Raji (cell line): ENCODE measurements at regions not wholly inside any gene's neighbourhood (a gene's known extent, or its start where the extent isn't known, plus 50 kb on each side); places are given as distances from the start of the nearest gene placed in this dataset.

Source experiments
- POLR2A ChIP-seq: IDR thresholded peaks from 2 replicates; pipeline ENCODE4 v1.6.1; 2011; ENCODE audit warnings: low read depth, low read length, control low read depth; ENCODE audit not compliant: insufficient read depth

DNA sequence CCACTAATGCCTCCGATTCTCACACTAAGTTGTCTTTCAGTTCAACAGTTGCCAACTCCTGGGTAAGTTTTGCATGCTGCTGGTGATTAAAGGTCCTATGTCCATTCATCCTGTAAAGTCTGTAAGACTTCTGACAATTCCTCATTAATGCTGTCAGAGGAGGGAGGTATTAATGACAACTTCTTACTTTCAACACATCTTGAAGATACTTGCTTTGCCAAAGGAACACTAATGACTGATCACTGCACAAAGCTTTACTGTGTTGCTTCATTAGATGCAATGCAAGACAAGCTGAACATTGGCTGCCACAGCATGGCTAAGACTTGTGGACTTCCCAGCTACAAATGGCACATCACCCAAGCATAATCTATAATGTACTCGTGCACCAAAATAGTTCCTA is 114.6 kb upstream of the PRDX6 start:
- TF ChIP-seq POLR2A: no peak

DNA sequence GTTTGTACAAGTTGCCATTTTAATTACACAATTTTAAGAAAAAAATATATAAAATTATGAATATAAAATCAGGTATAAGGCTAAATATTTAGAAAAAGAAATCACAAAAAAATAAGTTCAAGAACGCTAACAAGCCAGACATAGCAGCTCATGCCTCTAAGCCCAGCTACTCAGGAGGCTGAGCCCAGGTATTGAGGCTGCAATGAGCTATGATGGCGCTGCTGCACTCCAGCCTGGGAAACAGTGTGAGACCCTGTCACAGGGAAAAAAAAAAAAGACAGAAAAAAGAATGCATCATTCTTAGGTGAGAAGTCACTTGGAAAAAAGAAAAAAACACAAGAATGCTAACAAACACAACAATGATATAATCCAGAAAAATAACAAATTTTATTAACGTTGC is 112.3 kb upstream of the PRDX6 start:
- TF ChIP-seq POLR2A: no peak

DNA sequence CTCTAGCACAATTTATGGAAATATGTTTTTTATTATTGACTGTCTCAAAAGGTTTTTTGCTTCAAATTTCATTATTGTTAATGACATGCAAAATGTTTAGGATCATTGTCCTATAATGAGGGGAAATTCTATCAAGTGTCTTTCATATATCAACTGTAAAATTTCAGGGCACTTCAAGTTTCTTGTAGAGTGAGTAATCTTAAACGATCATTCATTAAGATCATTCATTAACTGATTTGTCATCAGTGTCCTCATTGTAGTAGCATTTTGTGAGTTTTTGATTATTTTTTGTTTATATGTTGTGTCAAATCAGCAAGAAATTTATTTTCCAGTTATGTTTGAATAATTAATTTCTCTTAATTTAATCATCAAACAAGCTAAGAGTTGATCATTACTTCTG is 111.8 kb upstream of the PRDX6 start:
- no peak for TF ChIP-seq POLR2A

DNA sequence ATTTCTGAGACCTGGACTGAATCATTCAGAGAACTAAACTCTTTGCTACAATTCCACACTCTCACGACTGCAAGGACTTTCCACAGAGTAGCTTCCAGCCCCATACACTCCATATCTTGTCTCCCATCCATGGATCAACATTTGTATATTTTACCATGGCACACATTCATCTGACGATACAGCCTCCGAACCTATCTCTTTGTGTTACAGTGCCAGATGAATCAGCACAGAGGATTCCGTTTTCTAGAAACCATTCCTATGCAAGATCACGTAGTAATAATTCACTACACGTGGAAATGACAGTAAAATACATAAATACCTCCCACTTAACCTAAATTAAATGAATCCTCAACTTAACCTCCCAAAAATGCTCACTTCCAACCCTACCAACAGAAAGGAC is 110.0 kb upstream of the PRDX6 start:
- no peak for TF ChIP-seq POLR2A

DNA sequence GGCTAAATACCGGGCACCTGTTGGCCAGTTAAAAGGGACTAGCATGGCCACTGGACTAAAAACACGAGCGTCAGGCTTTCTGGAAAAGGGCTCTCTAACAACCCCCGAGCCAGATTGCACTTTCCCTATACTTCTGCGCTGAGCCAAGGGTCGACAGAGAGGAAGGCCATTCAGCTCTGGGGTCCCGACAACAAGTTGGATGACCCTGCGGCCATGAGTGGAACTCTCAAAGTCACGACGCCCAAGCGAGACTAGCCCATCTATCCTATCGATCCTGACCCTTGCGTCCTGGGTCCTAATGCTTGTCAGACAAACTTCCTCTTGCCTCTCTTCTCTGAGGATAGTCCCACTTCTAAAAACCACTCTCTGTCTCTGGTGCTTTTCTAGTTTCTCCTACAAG is 99.9 kb upstream of the PRDX6 start:
- no peak for TF ChIP-seq POLR2A

DNA sequence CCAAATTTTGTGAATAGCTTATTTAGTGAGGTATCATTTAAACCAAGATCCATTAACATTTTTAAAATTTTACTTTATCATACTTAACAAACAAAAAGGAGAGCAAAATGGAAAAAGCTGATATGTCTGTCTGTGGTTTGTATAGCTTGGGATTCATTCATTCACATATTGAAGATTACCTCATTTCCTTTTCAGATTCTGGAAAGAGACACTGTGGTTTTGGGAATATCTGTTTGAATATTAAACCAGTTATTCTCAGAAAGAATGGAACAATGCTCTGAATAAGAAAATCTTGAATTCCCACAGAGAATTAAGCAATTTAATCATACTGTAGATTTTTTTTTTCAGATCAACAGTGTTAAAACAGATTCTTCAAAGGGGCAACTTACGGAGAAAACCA is 93.8 kb upstream of the PRDX6 start:
- no peak for TF ChIP-seq POLR2A

DNA sequence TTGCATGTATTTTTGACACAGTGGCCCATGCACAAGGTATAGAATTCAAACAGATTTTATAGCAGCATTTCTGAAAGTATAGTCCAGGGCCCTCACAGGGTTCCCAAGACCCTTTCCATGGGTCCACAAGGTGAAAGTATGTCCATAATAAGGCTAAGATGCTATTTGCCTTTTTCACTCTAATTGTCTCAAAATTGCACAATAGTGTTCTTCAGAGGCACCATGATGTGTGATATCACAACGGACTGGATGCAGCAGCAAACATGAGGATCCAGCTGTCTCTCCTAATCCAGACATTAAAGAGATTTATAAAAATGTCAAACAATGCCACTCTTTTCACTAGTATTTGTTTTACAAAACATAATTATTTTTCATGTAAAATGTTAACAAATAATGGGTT is 88.8 kb upstream of the PRDX6 start:
- no peak for TF ChIP-seq POLR2A

DNA sequence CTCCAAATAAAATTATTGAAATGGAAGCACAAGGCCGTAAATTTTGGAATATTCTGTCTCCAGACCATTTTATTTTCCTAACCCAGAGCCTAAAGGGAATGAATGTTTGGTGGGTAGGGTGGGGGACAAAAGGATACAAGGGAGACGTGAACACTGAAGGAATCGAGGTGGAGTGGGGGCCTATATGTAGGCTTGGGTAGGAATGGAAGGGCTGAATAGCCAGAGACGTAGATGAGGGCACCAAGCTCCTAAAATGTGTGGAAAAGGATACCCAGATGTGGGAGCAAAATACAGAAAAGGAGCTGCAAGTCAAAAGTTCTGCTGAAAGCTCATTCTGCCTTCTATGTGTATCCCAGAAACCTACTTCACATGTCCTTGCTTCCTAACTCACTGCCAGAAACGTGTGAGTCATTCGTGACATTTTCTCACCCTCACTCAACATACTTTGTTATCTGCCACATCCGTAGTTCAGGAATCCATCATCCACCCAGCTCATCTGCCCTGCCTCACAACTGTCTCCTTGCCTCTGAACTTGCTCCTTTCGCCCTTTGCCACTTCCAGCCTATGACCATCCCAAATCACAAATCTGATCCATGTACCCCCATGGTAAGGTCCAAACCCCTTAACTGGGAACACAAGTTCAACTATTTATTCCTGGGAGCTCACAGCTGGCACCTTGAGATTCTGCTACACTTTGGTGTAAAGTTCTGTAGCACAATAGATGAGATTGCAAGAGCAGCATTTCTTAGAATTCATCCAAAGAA is 84.1 kb upstream of the PRDX6 start:
- TF ChIP-seq POLR2A: no peak

DNA sequence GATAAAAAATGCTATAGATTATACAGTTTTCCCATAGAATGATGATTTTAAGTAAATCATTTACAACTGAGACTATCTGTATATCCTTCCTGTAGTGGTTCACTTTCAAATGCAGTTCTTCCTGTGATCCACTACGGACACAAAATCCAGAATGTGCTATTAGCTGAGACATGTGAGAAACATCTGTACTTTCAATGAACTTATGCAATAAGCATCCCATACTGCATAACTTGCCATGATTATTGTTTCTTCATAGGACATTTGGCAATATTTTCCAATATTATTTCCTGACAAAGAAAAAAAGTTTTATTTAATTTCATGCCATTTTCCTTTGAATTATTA is 83.5 kb upstream of the PRDX6 start:
- no peak for TF ChIP-seq POLR2A

DNA sequence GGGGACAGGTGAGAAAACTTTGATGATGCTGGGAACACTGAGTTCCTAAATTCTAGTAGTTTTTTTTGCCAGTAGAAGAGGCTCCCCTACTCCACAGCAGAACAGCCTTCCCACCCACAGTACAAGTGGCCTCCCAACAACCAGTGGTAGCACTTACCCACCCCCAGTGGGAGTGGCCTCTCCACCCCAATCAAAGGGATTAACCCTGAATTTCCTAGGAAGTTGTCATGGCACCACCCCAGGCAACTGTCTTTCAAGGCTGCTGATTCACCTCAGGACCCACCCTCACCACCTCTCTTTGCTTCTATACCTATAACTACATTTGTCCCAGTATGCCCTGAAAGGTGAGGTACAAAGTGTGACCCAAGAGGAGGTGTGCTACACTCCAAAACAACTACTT is 81.4 kb upstream of the PRDX6 start:
- no peak for TF ChIP-seq POLR2A

DNA sequence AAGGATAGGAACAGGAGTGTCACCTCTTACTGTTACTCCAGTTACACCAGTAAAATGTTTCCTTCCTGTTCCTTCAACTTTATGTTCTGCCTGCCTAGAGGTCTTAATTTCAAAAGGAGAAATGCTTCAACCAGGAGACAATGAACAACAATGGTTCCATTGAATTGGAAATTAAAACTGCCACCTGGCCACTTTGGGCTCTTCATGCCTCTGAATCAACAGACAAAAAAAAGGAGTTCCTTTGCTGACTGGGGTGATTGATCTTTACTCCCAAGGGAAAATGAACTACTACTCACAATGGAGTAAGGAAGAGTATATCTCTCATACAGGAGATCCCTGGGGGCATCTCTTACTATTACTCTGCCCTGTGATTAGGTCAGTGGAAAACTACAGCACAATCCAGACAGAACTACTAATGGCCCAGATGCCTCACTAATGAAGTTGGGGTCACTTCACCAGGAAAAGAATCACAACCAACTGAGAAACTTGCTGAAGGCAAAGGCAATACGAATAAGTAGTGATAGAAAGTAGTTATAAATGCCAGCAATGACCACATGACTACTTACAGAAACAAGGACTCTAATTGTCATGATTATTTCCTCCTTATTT is 76.6 kb upstream of the PRDX6 start:
- TF ChIP-seq POLR2A: no peak

DNA sequence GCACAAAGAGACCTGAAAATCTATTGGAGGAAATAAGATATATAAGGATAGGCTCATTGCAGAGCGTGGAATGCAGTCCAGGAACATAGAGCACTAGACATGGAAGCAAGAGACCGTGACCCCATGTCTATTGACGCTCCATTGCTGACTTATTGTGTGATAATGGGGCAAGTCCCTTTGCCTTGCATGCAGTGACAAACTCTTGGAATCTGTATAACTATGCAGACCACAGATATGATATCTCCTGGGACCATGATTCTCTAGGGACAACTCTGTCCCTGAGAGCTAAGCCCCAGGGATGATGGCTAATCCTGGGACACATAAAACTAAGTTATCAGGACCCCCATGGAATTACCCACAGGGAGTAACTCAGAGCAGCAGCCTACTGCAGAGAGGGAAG is 73.1 kb upstream of the PRDX6 start:
- TF ChIP-seq POLR2A: no peak

DNA sequence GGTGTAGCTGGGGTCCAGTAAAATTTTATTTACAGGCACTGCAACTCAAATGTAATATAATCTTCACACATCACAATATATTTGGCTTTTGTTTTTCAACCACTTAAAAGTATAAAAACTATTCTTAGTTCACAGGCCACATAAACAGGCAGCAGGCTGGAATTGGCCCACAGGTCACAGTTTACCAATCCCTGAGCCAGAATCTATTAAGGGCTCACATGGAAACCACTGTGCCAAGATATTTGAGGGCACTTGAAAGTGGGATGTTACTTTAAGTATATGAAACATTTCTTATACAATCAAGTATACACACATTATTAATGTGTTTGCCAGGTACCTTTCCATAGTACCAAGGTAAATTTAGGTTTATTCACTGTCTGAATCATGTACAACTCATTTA is 71.9 kb upstream of the PRDX6 start:
- TF ChIP-seq POLR2A: no peak

DNA sequence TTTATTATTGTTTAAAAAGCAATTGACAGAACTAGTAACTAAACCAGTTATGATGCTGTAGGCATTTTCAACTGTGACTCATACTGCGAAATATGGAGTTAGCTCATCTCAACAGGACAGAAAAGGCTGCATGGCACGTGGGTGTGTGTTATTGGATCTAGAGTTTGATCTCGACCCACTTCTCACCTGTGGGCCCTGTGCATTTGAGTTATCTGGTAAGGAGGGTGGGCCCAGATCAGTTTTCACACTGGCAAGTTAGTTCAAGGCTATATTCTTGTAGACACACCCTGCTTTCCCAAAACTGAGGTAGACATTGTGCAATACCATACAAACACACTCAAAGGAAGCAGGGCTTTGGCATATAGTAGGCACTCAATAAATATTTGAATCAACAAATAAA is 71.3 kb upstream of the PRDX6 start:
- TF ChIP-seq POLR2A: no peak

DNA sequence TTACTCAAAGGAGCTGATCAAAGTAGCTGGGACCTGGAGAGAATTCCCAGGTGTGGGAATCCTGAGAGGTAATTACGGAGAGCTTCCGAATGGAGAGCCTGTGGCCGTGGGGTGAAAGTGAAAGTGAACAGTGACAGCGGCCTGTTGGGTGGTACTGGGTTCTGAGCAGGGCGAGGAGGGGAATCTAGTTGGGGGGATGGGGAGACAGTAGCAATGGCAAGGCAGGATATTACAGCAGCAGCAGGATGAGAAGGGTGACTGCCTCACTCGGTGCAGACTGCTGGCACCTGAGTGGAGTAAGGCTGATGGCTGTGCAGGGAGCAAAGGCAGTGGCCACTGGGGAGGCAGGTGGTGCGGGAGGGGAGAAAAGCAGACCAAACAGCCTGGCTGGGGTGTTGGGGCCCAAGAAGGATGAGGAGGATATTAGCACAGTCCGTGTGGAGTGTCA is 70.3 kb upstream of the PRDX6 start:
- no peak for TF ChIP-seq POLR2A

DNA sequence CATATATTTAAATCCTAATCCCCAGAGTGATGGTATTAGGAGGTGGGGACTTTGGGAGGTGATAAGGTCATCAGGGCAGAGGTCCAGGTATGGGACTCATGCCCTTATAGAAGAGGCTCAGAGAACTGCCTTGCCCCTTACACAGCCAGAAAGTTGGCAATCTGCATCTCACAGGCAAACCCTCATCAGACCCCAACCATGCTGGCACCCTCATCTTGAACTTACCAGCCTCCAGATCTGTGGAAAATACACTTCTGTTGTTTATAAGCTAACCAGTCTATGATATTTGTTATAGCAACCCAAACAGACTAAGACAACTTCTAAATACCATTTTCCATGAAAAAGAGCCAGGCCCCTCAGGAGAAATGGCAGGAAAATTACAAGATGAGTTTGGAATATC is 69.3 kb upstream of the PRDX6 start:
- TF ChIP-seq POLR2A: no peak

DNA sequence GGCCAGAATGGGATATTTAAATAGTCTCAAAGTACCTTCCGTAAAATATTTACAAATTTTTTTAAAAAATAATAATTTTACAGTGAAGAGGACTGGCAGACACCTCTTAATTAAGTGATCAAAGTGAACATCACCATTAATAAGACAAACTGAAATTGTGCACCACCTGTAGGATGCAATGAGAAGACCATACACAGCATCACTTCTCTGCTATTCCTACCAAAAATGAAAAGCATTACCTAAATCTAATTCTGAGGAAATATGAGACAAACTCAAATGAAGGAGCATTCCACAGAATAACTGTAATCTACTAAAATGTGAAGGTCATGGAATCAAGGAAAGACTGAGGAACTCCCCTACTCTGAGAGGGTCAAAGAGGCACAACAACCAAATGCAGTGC is 68.2 kb upstream of the PRDX6 start:
- TF ChIP-seq POLR2A: no peak
